ENCODE measurements at regions not wholly inside any gene's neighbourhood (a gene's known extent, or its start where the extent isn't known, plus 50 kb on each side); places are given as distances from the start of the nearest gene placed in this dataset.

- H3K27ac ChIP-seq (ENCODE audit: low read length), result no peak overlapping the region
- H3K9me2 ChIP-seq (replicated peaks; ENCODE audit: insufficient read depth, low read length), result no peaks in the 10 kb centered on the region
- no peak overlapping the region for H2AFZ ChIP-seq (ENCODE audit: low read length)
- no peak overlapping the region for H3K4me2 ChIP-seq (ENCODE audit: low read depth, low read length)
- no peaks in the 10 kb centered on the region for H3F3A ChIP-seq (ENCODE audit: insufficient read depth, low read length)
- no peak overlapping the region for H3K9ac ChIP-seq (ENCODE audit: low read length)
- no peaks in the 10 kb centered on the region for H3K27me3 ChIP-seq (replicated peaks; ENCODE audit: insufficient read depth, low read length)
- H3K4me1 ChIP-seq (ENCODE audit: low read length), result no peaks in the 10 kb centered on the region
- no peaks in the 10 kb centered on the region for H3K79me2 ChIP-seq (ENCODE audit: low read length)
- H4K20me1 ChIP-seq (ENCODE audit: insufficient read depth, low read length), result no peaks in the 10 kb centered on the region
- DNase-seq, result no peak
- no peaks in the 10 kb centered on the region for H3K9me3 ChIP-seq (replicated peaks; ENCODE audit: insufficient read depth, low read length)
- H3K4me3 ChIP-seq (ENCODE audit: low read length), result no peak overlapping the region
- TF ChIP-seq CTCF (IDR thresholded peaks at IDR 0.05; ENCODE audit: low read length), result no peak
- TF ChIP-seq EZH2phosphoT487 (IDR thresholded peaks at IDR 0.05; ENCODE audit: low read length), result no peak
- TF ChIP-seq EZH2 (optimal IDR thresholded peaks at IDR 0.05; ENCODE audit: low read depth, low read length), result no peak
- no peaks in the 10 kb centered on the region for H3K36me3 ChIP-seq (replicated peaks; ENCODE audit: insufficient read depth, low read length)
Observed at GRCh38 chr17:15177343-15177742, 87.8 kb downstream of the PMP22 start.

- Histone ChIP-seq H3K9me2 (replicated peaks; ENCODE audit: insufficient read depth, low read length) (no peaks in the 10 kb centered on the region), H2AFZ (ENCODE audit: low read length) (no peak overlapping the region), H3K27me3 (replicated peaks; ENCODE audit: insufficient read depth, low read length) (no peaks in the 10 kb centered on the region), H3K9me3 (replicated peaks; ENCODE audit: insufficient read depth, low read length) (no peaks in the 10 kb centered on the region), H3K4me3 (ENCODE audit: low read length) (no peak overlapping the region), H3K27ac (ENCODE audit: low read length) (no peak overlapping the region), H3K9ac (ENCODE audit: low read length) (no peak overlapping the region), H4K20me1 (ENCODE audit: insufficient read depth, low read length) (no peaks in the 10 kb centered on the region), H3K4me2 (ENCODE audit: low read depth, low read length) (no peak overlapping the region), H3F3A (ENCODE audit: insufficient read depth, low read length) (no peaks in the 10 kb centered on the region), H3K36me3 (replicated peaks; ENCODE audit: insufficient read depth, low read length) (no peaks in the 10 kb centered on the region), H3K79me2 (ENCODE audit: low read length) (no peaks in the 10 kb centered on the region), H3K4me1 (ENCODE audit: low read length) (no peaks in the 10 kb centered on the region)
- TF ChIP-seq EZH2phosphoT487 (IDR thresholded peaks at IDR 0.05; ENCODE audit: low read length) (no peak), EZH2 (optimal IDR thresholded peaks at IDR 0.05; ENCODE audit: low read depth, low read length) (no peak), CTCF (IDR thresholded peaks at IDR 0.05; ENCODE audit: low read length) (no peak)
- DNase-seq, result no peak
Observed at GRCh38 chr17:15175356-15175755, 89.8 kb downstream of the PMP22 start.

GRCh38 chr17:15171167-15172047, 93.7 kb downstream of the PMP22 start:
- Histone ChIP-seq H3K4me1 (ENCODE audit: low read length) (no peaks in the 10 kb centered on the region), H2AFZ (ENCODE audit: low read length) (no peak overlapping the region)
- DNase-seq, result no peak

More at GRCh38 chr17:15171167-15172047, 93.7 kb downstream of the PMP22 start:
- Histone ChIP-seq H3K9me3 (replicated peaks; ENCODE audit: insufficient read depth, low read length) (no peaks in the 10 kb centered on the region), H3K9ac (ENCODE audit: low read length) (no peak overlapping the region), H4K20me1 (ENCODE audit: insufficient read depth, low read length) (no peaks in the 10 kb centered on the region), H3K79me2 (ENCODE audit: low read length) (no peaks in the 10 kb centered on the region), H3K27ac (ENCODE audit: low read length) (no peak overlapping the region), H3K9me2 (replicated peaks; ENCODE audit: insufficient read depth, low read length) (no peaks in the 10 kb centered on the region), H3K4me2 (ENCODE audit: low read depth, low read length) (no peak overlapping the region), H3K36me3 (replicated peaks; ENCODE audit: insufficient read depth, low read length) (no peaks in the 10 kb centered on the region), H3K27me3 (replicated peaks; ENCODE audit: insufficient read depth, low read length) (no peaks in the 10 kb centered on the region), H3F3A (ENCODE audit: insufficient read depth, low read length) (no peaks in the 10 kb centered on the region), H3K4me3 (ENCODE audit: low read length) (no peak overlapping the region)
- TF ChIP-seq EZH2phosphoT487 (IDR thresholded peaks at IDR 0.05; ENCODE audit: low read length) (no peak), CTCF (IDR thresholded peaks at IDR 0.05; ENCODE audit: low read length) (peak; percentile 33)
